Loucy (cell line): ENCODE measurements at regions not wholly inside any gene's neighbourhood (a gene's known extent, or its start where the extent isn't known, plus 50 kb on each side); places are given as distances from the start of the nearest gene placed in this dataset.

Source experiments
- EZH2phosphoT487 ChIP-seq: fragments of 200-600 bp; IDR thresholded peaks from 2 replicates; pipeline ENCODE4 v1.6.1; 2018; ENCODE audit warnings: antibody characterized with exemption, mild to moderate bottlenecking, moderate library complexity, borderline replicate concordance
- TF ChIP-seq, protein P1 (sequence below): fragments of 200-600 bp; sonication (generic); conservative IDR thresholded peaks from 2 replicates; pipeline ENCODE4 v1.5.1; 2014; ENCODE audit warnings: mild to moderate bottlenecking, antibody characterized with exemption, low read length

DNA sequence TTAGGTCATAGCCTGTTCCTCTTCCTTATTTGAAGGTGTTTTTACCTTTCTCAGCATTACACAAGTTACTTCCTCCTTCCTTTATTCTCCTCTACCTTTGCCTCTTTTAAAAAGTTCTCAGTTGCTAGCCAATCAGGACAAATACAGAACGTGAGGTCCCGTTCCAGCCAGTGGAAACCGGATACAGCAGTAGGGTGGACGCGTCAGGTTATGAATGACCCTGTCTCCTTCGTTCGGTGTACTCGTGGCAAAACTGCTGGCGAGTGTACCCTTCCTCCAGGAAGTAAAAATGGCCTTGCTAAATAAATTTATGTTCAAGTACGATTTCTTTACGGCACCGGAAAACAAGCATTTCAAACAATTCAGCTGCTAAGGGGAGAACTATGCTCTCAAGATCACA is 77.0 kb upstream of the MLN start:
- TF ChIP-seq, protein P1, sequence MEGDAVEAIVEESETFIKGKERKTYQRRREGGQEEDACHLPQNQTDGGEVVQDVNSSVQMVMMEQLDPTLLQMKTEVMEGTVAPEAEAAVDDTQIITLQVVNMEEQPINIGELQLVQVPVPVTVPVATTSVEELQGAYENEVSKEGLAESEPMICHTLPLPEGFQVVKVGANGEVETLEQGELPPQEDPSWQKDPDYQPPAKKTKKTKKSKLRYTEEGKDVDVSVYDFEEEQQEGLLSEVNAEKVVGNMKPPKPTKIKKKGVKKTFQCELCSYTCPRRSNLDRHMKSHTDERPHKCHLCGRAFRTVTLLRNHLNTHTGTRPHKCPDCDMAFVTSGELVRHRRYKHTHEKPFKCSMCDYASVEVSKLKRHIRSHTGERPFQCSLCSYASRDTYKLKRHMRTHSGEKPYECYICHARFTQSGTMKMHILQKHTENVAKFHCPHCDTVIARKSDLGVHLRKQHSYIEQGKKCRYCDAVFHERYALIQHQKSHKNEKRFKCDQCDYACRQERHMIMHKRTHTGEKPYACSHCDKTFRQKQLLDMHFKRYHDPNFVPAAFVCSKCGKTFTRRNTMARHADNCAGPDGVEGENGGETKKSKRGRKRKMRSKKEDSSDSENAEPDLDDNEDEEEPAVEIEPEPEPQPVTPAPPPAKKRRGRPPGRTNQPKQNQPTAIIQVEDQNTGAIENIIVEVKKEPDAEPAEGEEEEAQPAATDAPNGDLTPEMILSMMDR = no peak
- no peak for TF ChIP-seq EZH2phosphoT487
